ENCODE measurements at regions not wholly inside any gene's neighbourhood (a gene's known extent, or its start where the extent isn't known, plus 50 kb on each side); places are given as distances from the start of the nearest gene placed in this dataset.

DNA sequence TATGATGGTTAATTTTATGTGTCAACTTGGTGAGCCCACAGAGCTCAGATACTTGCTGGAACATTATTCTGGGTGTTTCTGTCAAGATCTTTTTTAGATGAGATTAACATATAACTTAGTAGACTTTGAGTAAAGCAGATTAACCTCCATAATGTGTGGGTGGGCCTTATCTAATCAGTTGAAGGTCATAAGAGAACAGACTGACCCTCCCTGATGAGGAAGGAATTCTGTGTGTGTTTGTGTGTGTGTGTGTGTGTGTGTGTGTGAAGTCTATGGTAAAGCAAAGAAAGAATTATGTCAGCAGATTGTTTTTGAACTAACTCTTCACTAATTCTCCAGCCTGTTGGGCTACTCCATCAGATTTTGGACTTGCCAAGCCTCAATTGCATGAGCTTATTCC is 232.2 kb upstream of the MEX3C start:
- TF ChIP-seq, protein P1, sequence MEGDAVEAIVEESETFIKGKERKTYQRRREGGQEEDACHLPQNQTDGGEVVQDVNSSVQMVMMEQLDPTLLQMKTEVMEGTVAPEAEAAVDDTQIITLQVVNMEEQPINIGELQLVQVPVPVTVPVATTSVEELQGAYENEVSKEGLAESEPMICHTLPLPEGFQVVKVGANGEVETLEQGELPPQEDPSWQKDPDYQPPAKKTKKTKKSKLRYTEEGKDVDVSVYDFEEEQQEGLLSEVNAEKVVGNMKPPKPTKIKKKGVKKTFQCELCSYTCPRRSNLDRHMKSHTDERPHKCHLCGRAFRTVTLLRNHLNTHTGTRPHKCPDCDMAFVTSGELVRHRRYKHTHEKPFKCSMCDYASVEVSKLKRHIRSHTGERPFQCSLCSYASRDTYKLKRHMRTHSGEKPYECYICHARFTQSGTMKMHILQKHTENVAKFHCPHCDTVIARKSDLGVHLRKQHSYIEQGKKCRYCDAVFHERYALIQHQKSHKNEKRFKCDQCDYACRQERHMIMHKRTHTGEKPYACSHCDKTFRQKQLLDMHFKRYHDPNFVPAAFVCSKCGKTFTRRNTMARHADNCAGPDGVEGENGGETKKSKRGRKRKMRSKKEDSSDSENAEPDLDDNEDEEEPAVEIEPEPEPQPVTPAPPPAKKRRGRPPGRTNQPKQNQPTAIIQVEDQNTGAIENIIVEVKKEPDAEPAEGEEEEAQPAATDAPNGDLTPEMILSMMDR (IDR thresholded peaks at IDR 0.05), result no peak
- no peak for TF ChIP-seq EP300 (IDR thresholded peaks at IDR 0.05)
- no peak for TF ChIP-seq POLR2A (IDR thresholded peaks at IDR 0.05)

Measured in stomach (tissue), 4 donors.